GM19324 (cell line): ENCODE measurements at regions not wholly inside any gene's neighbourhood (a gene's known extent, or its start where the extent isn't known, plus 50 kb on each side); places are given as distances from the start of the nearest gene placed in this dataset.
"Not testable (repeated sequence)": the region's sequence is repeated elsewhere in the genome, so short reads cannot be mapped to it uniquely, and the experiment has no call there.

Experiments used
- ATAC-seq: cut with Tn5 transposase; IDR thresholded peaks from one replicate; pipeline ENCODE4 v1.9.1; 2021; ENCODE audit warnings: mild to moderate bottlenecking, moderate library complexity; ENCODE audit not compliant: unreplicated experiment, low FRiP score

- ATAC-seq = not testable (repeated sequence)
These were observed 71.6 kb upstream of the CARMIL1 start for GRCh38 chr6:25207453-25208155.

DNA sequence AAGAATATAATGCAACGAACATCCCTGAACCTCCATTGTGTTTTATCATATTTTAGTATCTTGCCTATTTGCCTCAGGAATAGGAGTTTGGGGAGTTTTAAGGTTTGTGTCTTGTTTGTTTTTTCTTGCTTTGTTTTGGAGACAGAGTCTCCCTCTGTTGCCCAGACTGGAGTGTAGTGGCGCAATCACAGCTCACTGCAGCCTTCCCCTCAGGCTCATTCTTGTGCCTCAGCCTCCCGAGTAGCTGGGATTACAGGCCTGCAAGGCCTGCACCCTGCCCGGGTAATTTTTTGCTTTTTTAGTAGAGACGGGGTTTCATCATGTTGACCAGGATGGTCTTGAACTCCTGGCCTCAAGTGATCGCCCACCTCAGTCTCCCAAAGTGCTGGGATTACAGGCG, 63.3 kb upstream of the CARMIL1 start:
- ATAC-seq = no peak

- no peak for ATAC-seq
These were observed 61.9 kb upstream of the CARMIL1 start for GRCh38 chr6:25217302-25217701.

GRCh38 chr6:25217829-25218228, 61.3 kb upstream of the CARMIL1 start:
- ATAC-seq = no peak

DNA sequence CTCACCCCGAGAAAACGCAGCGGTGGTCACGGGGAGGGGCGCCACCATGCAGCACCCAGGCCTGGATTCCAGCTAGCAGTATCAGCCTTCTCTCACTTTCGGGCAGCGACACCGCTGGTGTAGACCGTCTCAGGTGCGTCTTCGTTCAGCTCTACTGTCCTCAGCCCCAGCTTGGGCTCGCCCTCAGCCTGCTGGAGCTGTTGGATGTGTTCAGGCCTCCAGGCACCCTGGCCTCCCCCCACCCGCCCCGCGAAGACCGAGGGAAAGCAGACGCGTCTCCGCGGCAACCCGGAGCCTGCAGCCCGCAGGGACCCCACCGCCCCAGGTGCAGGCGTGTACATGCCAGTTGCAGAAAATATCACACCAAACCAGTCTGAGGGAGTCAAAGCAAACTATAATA, 60.8 kb upstream of the CARMIL1 start:
- no peak for ATAC-seq

- no peak for ATAC-seq
These were observed 59.8 kb upstream of the CARMIL1 start for GRCh38 chr6:25219216-25219916.

DNA sequence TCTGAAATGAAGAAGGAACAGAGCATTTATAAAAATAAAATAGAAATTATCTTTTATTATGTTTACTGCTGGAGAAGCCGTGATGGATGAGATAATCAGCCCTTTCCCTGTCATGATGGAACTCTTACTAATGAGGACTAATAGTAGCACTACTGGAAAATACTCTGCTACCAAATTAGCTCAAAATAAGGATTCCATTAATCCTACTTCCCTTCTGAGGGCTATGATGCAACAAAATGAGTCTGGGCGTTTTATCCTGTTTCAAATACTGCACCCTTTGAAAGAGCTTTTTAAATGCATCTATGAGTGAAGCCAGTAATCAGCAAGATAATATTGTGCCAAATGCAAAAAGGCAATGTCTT, 59.3 kb upstream of the CARMIL1 start:
- no peak for ATAC-seq

GRCh38 chr6:25220857-25221256, 58.3 kb upstream of the CARMIL1 start:
- no peak for ATAC-seq

- no peak for ATAC-seq
These were observed 57.0 kb upstream of the CARMIL1 start for GRCh38 chr6:25222006-25222678.

DNA sequence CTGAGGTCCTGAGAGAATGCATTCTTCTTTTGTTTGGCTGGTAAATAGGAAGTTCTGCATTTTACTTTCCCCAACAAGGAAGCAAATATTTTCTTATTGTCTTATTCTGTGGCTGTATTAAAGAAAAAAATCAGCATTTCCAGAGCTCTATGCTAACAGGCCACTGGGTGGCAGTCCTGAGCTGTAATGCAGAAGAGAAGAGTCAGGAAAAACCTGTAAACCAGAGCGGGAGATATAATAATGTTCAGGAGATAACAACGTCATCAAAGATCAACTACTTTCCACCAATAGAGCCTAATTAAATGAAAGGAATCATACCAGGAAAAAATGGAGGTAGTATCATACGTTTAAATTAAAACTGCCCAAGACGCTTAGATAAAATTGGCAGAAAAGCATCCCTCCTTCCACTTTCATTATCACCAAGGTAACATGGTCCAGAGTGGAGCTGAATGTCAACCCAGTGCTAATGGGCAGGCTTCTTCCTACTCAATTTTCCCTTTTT, 55.6 kb upstream of the CARMIL1 start:
- no peak for ATAC-seq

DNA sequence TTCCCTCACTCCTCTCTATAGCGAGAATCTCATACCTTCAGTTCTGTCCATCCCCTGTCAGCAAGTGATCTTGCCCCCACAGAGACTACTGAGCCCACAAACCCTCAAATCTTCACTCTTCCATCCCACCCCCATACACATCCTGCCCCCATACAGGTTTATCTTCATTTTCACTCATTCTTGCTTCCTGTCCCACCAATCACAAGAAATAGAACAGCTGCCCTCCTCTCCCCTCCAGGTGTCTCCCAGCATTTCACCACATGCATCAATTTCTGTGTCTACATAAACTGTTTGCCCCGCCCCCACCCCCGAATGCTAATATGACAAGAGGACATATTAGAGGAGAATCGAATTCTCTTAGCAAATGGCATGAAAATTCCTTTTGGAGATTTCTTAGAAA, 54.9 kb upstream of the CARMIL1 start:
- no peak for ATAC-seq

DNA sequence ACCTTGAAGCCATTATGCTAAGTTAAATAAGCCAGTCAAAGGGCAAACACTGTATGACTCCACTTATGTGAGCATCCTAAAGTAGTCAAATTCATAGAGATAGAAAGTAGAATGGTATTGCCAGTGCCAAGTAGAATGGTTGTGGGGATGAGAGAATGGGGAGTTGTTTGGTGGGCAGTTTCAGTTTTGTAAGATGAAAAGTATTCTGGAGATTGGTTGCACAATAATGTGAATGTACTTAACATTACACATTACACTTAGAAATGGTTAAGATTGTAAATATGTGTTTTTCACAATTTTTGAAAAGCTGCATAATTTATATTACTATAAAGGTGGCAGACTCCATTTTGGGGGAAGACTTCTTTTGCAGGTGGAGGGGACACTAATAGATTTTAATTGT, 51.3 kb upstream of the CARMIL1 start:
- ATAC-seq = no peak
